Keratinocyte (primary cell): ENCODE measurements at regions not wholly inside any gene's neighbourhood (a gene's known extent, or its start where the extent isn't known, plus 50 kb on each side); places are given as distances from the start of the nearest gene placed in this dataset.

Experiments used
- DNase-seq: peaks from one replicate; pipeline ENCODE4 v3.0.0-alpha.2; 2011; ENCODE audit warnings: low read depth, missing footprints, low spot score
- FAIRE-seq: peaks from 2 replicates; lab custom pipeline; 2011; peaks lifted over from hg19 to GRCh38; lab: Jason Lieb, UNC
- H2AFZ ChIP-seq: 2 replicates; pipeline ENCODE4 v1.6.0; 2012; ENCODE audit warnings: low read length, control low read depth, inconsistent platforms; ENCODE audit not compliant: control insufficient read depth
- H3K27ac ChIP-seq: 2 replicates; pipeline ENCODE4 v1.5.1; 2011; ENCODE audit warnings: low read length; ENCODE audit not compliant: control insufficient read depth, insufficient read depth
- H3K27me3 ChIP-seq: 3 replicates; pipeline ENCODE4 v1.6.0; 2011; ENCODE audit warnings: low read length; ENCODE audit not compliant: control insufficient read depth, insufficient read depth; ENCODE audit errors: extremely low read depth
- H3K36me3 ChIP-seq, 2 experiments: 2 replicates in 1 of 2; 3 replicates in 1 of 2; pipeline ENCODE4 v1.5.1; 2011; ENCODE audit warnings: low read length in 2 of 2, mild to moderate bottlenecking in 1 of 2; ENCODE audit not compliant: control insufficient read depth in 2 of 2, insufficient read depth in 2 of 2; ENCODE audit errors: extremely low read depth in 1 of 2
- H3K4me1 ChIP-seq: 3 replicates; pipeline ENCODE4 v1.5.1; 2011; ENCODE audit warnings: low read length; ENCODE audit not compliant: control insufficient read depth, insufficient read depth; ENCODE audit errors: extremely low read depth
- H3K4me2 ChIP-seq: 3 replicates; pipeline ENCODE4 v1.6.0; 2011; ENCODE audit warnings: low read depth, low read length; ENCODE audit not compliant: control insufficient read depth, insufficient read depth; ENCODE audit errors: extremely low read depth
- H3K4me3 ChIP-seq, 3 experiments: fragments of 200-600 bp in 1 of 3; sonication (generic) in 1 of 3; 2 replicates in 2 of 3; 3 replicates in 1 of 3; pipeline ENCODE4 v1.5.1; 2011 to 2016; ENCODE audit warnings: low read length in 3 of 3, mild to moderate bottlenecking in 3 of 3, control low read depth in 2 of 3, inconsistent platforms in 1 of 3, low read depth in 1 of 3, mixed read lengths in 1 of 3, mixed run types in 1 of 3, moderate library complexity in 1 of 3; ENCODE audit not compliant: control insufficient read depth in 2 of 3, insufficient read depth in 2 of 3; ENCODE audit errors: extremely low read depth in 1 of 3
- H3K79me2 ChIP-seq: 2 replicates; pipeline ENCODE4 v1.6.0; 2012; ENCODE audit warnings: low read length; ENCODE audit not compliant: control insufficient read depth, insufficient read depth
- H3K9ac ChIP-seq: 3 replicates; pipeline ENCODE4 v1.6.0; 2011; ENCODE audit warnings: low read length; ENCODE audit not compliant: control insufficient read depth, insufficient read depth; ENCODE audit errors: extremely low read depth
- H3K9me1 ChIP-seq: 3 replicates; pipeline ENCODE4 v1.6.0; 2011; ENCODE audit warnings: low read length; ENCODE audit not compliant: control insufficient read depth, insufficient read depth; ENCODE audit errors: extremely low read depth
- H3K9me3 ChIP-seq: 2 replicates; pipeline ENCODE4 v1.5.1; 2012; ENCODE audit warnings: low read depth, low read length; ENCODE audit not compliant: control insufficient read depth
- H4K20me1 ChIP-seq: 3 replicates; pipeline ENCODE4 v1.6.0; 2011; ENCODE audit warnings: low read length; ENCODE audit not compliant: control insufficient read depth, insufficient read depth; ENCODE audit errors: extremely low read depth
- EZH2 ChIP-seq: IDR thresholded peaks from one replicate; pipeline ENCODE4 v1.6.1; 2012; ENCODE audit warnings: inconsistent platforms, mild to moderate bottlenecking, low read length, moderate library complexity
- dilution Hi-C: fragments of 300-500 bp; cut with MboI; formaldehyde crosslinking; loops from one replicate; pipeline ENCODE4 v1.7.0; 2020; ENCODE audit warnings: low sequenced_read_pairs; ENCODE audit not compliant: extremely low pct_ligation_motif_present
- TF ChIP-seq, protein P1 (sequence below), 3 experiments: IDR thresholded peaks in 1 of 3; conservative IDR thresholded peaks in 1 of 3; optimal IDR thresholded peaks in 1 of 3; 2 replicates in 2 of 3; 3 replicates in 1 of 3; pipeline versions ENCODE3 to v1.5.1; 2011; ENCODE audit warnings: low read length in 3 of 3, mild to moderate bottlenecking in 3 of 3, moderate library complexity in 2 of 3, control low read depth in 1 of 3, inconsistent platforms in 1 of 3; ENCODE audit not compliant: insufficient read depth in 2 of 3; ENCODE audit errors: extremely low read depth in 1 of 3

GRCh38 chr5:130365956-130366355 lies 461.7 kb downstream of the CHSY3 start:
- Histone ChIP-seq H3K9me1 (no peaks in the 10 kb centered on the region), H3K4me2 (no peak overlapping the region), H3K79me2 (no peaks in the 10 kb centered on the region), H3K4me3 (no peak overlapping the region), H3K27ac (no peak overlapping the region), H3K36me3 (no peaks in the 10 kb centered on the region), H3K9ac (no peak overlapping the region), H3K9me3 (no peaks in the 10 kb centered on the region), H3K4me1 (no peaks in the 10 kb centered on the region), H2AFZ (no peak overlapping the region), H3K27me3 (no peaks in the 10 kb centered on the region), H4K20me1 (no peaks in the 10 kb centered on the region)
- FAIRE-seq: no peak
- no peak for DNase-seq
- TF ChIP-seq, protein P1, sequence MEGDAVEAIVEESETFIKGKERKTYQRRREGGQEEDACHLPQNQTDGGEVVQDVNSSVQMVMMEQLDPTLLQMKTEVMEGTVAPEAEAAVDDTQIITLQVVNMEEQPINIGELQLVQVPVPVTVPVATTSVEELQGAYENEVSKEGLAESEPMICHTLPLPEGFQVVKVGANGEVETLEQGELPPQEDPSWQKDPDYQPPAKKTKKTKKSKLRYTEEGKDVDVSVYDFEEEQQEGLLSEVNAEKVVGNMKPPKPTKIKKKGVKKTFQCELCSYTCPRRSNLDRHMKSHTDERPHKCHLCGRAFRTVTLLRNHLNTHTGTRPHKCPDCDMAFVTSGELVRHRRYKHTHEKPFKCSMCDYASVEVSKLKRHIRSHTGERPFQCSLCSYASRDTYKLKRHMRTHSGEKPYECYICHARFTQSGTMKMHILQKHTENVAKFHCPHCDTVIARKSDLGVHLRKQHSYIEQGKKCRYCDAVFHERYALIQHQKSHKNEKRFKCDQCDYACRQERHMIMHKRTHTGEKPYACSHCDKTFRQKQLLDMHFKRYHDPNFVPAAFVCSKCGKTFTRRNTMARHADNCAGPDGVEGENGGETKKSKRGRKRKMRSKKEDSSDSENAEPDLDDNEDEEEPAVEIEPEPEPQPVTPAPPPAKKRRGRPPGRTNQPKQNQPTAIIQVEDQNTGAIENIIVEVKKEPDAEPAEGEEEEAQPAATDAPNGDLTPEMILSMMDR (optimal IDR thresholded peaks at IDR 0.05 in 1 of 3, IDR thresholded peaks at IDR 0.05 in 1 of 3, conservative IDR thresholded peaks at IDR 0.05 in 1 of 3; ENCODE audit: extremely low read depth in 1 of 3, insufficient read depth in 2 of 3, low read length in 3 of 3): no peak
- TF ChIP-seq EZH2: no peak
- dilution Hi-C loops: no loop called here

DNA sequence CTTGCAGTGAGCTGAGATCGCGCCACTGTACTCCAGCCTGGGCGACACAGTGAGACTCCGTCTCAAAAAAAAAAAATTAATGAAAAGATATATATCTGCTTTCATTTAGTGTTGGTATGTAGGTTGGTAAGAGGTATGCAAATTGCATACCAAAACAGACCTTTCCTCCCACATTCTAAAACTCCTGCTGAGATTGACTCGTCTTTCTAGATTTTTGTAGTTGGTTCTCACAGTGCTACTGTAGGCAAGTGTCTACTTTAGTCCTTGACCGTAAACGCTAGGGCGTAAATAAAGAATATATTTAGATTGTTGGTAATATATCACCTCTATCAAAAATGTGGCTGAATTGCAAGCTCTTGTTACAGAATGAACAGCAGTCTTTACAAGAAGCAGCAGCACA lies 445.9 kb downstream of the CHSY3 start:
- no peak overlapping the region for H3K4me3 ChIP-seq
- no peaks in the 10 kb centered on the region for H3K9me3 ChIP-seq
- H3K9ac ChIP-seq: no peak overlapping the region
- FAIRE-seq (no peak), DNase-seq (no peak)
- H2AFZ ChIP-seq: no peak overlapping the region
- no peak overlapping the region for H3K27ac ChIP-seq
- no peaks in the 10 kb centered on the region for H3K9me1 ChIP-seq
- TF ChIP-seq, protein P1 (optimal IDR thresholded peaks at IDR 0.05 in 1 of 3, IDR thresholded peaks at IDR 0.05 in 1 of 3, conservative IDR thresholded peaks at IDR 0.05 in 1 of 3; ENCODE audit: extremely low read depth in 1 of 3, insufficient read depth in 2 of 3, low read length in 3 of 3): no peak
- no peak for TF ChIP-seq EZH2
- no peaks in the 10 kb centered on the region for H3K79me2 ChIP-seq
- no peaks in the 10 kb centered on the region for H3K4me1 ChIP-seq
- H3K27me3 ChIP-seq: no peaks in the 10 kb centered on the region
- dilution Hi-C loops: no loop called here
- no peaks in the 10 kb centered on the region for H3K36me3 ChIP-seq
- H3K4me2 ChIP-seq: no peak overlapping the region
- no peaks in the 10 kb centered on the region for H4K20me1 ChIP-seq
